ENCODE measurements at regions not wholly inside any gene's neighbourhood (a gene's known extent, or its start where the extent isn't known, plus 50 kb on each side); places are given as distances from the start of the nearest gene placed in this dataset.

- DNase-seq (ENCODE audit: low read depth, low spot score): no peak
Measured at GRCh38 chr15:70264738-70265465, 167.2 kb upstream of the TLE3 start.

- DNase-seq (ENCODE audit: low read depth, low spot score): no peak
Measured at GRCh38 chr15:70264014-70264582, 166.4 kb upstream of the TLE3 start.

- no peak for DNase-seq (ENCODE audit: low read depth, low spot score)
Measured at GRCh38 chr15:70262591-70263274, 165.0 kb upstream of the TLE3 start.

GRCh38 chr15:70262171-70262570 is 164.5 kb upstream of the TLE3 start:
- no peak for DNase-seq (ENCODE audit: low read depth, low spot score)

GRCh38 chr15:70261083-70261482 is 163.4 kb upstream of the TLE3 start:
- DNase-seq (ENCODE audit: low read depth, low spot score): no peak

GRCh38 chr15:70260580-70260979 is 162.9 kb upstream of the TLE3 start:
- DNase-seq (ENCODE audit: low read depth, low spot score): no peak

- no peak for DNase-seq (ENCODE audit: low read depth, low spot score)
Measured at GRCh38 chr15:70259640-70260508, 162.2 kb upstream of the TLE3 start.

- DNase-seq (ENCODE audit: low read depth, low spot score): no peak
Measured at GRCh38 chr15:70259028-70259424, 161.3 kb upstream of the TLE3 start.

- peak; percentile 51 for DNase-seq (ENCODE audit: low read depth, low spot score)
Measured at GRCh38 chr15:70258369-70259027, 160.8 kb upstream of the TLE3 start.

GRCh38 chr15:70257573-70258248 is 160.0 kb upstream of the TLE3 start:
- DNase-seq (ENCODE audit: low read depth, low spot score): no peak

- no peak for DNase-seq (ENCODE audit: low read depth, low spot score)
Measured at GRCh38 chr15:70257047-70257446, 159.3 kb upstream of the TLE3 start.

GRCh38 chr15:70254311-70254869 is 156.7 kb upstream of the TLE3 start:
- no peak for DNase-seq (ENCODE audit: low read depth, low spot score)

- no peak for DNase-seq (ENCODE audit: low read depth, low spot score)
Measured at GRCh38 chr15:70253461-70254156, 155.9 kb upstream of the TLE3 start.

- DNase-seq (ENCODE audit: low read depth, low spot score): no peak
Measured at GRCh38 chr15:70252951-70253320, 155.2 kb upstream of the TLE3 start.

- no peak for DNase-seq (ENCODE audit: low read depth, low spot score)
Measured at GRCh38 chr15:70252056-70252950, 154.6 kb upstream of the TLE3 start.

GRCh38 chr15:70251246-70251990 is 153.7 kb upstream of the TLE3 start:
- DNase-seq (ENCODE audit: low read depth, low spot score): no peak

- no peak for DNase-seq (ENCODE audit: low read depth, low spot score)
Measured at GRCh38 chr15:70250208-70251201, 152.8 kb upstream of the TLE3 start.

Measured in activated naive CD8-positive, alpha-beta T cell treated with anti-CD3 and anti-CD28 coated beads, Interleukin-2, amount 50 U/mL, for 16 hours (primary cell).